ENCODE measurements at regions not wholly inside any gene's neighbourhood (a gene's known extent, or its start where the extent isn't known, plus 50 kb on each side); places are given as distances from the start of the nearest gene placed in this dataset.

DNA sequence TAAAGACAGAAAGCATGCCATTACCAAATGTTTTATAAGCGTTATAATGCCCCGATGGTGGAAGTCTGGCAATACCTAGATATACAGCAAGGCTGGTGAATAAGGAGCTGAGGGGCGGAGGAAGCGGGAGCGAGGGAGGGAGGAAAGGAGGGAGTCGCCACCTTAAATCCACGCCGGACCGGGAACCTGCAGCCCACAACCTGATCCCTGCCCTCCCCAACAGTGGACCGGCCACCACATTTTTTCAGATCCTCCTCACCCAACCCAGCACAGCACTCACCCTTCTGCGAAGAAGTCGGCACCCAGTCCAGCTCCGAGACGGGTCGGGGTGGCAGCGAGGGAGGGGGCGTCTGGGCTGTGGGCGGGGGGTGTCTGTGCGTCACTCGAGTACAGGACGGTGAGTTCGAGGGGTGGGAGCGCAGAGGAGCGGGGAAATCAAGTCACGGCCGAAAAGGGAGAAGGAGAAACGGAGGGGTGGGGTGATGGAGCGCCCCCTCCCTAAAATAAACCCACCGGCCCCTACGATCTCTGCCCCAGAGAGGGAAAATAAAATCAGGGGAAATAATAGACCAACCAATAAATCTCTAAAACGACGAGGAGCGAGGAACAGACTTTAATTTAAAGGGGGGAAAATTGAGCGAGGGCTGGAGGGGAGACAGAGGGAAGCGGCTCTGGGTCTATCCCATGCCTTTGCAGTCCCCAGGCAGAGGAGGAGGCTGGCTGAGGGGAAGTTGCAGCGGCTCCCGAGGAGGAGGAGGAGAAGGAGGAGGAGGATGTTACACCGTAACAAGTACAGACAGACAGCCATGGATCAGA, 96.5 kb upstream of the SERTAD2 start (continued):
- TF ChIP-seq, protein P1, sequence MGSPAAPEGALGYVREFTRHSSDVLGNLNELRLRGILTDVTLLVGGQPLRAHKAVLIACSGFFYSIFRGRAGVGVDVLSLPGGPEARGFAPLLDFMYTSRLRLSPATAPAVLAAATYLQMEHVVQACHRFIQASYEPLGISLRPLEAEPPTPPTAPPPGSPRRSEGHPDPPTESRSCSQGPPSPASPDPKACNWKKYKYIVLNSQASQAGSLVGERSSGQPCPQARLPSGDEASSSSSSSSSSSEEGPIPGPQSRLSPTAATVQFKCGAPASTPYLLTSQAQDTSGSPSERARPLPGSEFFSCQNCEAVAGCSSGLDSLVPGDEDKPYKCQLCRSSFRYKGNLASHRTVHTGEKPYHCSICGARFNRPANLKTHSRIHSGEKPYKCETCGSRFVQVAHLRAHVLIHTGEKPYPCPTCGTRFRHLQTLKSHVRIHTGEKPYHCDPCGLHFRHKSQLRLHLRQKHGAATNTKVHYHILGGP (tag by site-specific recombination; IDR thresholded peaks at IDR 0.05): no peak
- TF ChIP-seq ZBTB48 (tag by site-specific recombination; IDR thresholded peaks at IDR 0.05) (0 out of 2 replicates have a peak, but pooled peaks have one; percentile 2), ZBTB17 (tag by site-specific recombination; IDR thresholded peaks at IDR 0.05) (peak; percentile 76), ZNF341 (tag by site-specific recombination; IDR thresholded peaks at IDR 0.05; ENCODE audit: low read depth) (peak; percentile 66), OSR2 (tag by site-specific recombination; IDR thresholded peaks at IDR 0.05) (peak; percentile 51), ZNF302 (tag by site-specific recombination; IDR thresholded peaks at IDR 0.05; ENCODE audit: low read depth) (no peak), WT1 (tag by site-specific recombination; IDR thresholded peaks at IDR 0.05) (0 out of 2 replicates have a peak, but pooled peaks have one; percentile 7), ZNF366 (tag by site-specific recombination; conservative IDR thresholded peaks at IDR 0.05) (0 out of 2 replicates have a peak, but pooled peaks have one; percentile 22), ZNF133 (tag by site-specific recombination; IDR thresholded peaks at IDR 0.05) (no peak), ZNF501 (tag by site-specific recombination; IDR thresholded peaks at IDR 0.05) (0 out of 2 replicates have a peak, but pooled peaks have one; percentile 25), ZIC2 (tag by site-specific recombination; IDR thresholded peaks at IDR 0.05) (no peak), MEIS1 (CRISPR knock-in tag; IDR thresholded peaks at IDR 0.05; ENCODE audit: borderline replicate concordance) (no peak), ZNF600 (tag by site-specific recombination; IDR thresholded peaks at IDR 0.05) (peak; percentile 90)
- TF ChIP-seq, protein P2, sequence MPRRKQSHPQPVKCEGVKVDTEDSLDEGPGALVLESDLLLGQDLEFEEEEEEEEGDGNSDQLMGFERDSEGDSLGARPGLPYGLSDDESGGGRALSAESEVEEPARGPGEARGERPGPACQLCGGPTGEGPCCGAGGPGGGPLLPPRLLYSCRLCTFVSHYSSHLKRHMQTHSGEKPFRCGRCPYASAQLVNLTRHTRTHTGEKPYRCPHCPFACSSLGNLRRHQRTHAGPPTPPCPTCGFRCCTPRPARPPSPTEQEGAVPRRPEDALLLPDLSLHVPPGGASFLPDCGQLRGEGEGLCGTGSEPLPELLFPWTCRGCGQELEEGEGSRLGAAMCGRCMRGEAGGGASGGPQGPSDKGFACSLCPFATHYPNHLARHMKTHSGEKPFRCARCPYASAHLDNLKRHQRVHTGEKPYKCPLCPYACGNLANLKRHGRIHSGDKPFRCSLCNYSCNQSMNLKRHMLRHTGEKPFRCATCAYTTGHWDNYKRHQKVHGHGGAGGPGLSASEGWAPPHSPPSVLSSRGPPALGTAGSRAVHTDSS (tag by site-specific recombination; IDR thresholded peaks at IDR 0.05): peak; percentile 90
- TF ChIP-seq, protein P3, sequence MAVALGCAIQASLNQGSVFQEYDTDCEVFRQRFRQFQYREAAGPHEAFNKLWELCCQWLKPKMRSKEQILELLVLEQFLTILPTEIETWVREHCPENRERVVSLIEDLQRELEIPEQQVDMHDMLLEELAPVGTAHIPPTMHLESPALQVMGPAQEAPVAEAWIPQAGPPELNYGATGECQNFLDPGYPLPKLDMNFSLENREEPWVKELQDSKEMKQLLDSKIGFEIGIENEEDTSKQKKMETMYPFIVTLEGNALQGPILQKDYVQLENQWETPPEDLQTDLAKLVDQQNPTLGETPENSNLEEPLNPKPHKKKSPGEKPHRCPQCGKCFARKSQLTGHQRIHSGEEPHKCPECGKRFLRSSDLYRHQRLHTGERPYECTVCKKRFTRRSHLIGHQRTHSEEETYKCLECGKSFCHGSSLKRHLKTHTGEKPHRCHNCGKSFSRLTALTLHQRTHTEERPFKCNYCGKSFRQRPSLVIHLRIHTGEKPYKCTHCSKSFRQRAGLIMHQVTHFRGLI (tag by site-specific recombination; IDR thresholded peaks at IDR 0.05): no peak

DNA sequence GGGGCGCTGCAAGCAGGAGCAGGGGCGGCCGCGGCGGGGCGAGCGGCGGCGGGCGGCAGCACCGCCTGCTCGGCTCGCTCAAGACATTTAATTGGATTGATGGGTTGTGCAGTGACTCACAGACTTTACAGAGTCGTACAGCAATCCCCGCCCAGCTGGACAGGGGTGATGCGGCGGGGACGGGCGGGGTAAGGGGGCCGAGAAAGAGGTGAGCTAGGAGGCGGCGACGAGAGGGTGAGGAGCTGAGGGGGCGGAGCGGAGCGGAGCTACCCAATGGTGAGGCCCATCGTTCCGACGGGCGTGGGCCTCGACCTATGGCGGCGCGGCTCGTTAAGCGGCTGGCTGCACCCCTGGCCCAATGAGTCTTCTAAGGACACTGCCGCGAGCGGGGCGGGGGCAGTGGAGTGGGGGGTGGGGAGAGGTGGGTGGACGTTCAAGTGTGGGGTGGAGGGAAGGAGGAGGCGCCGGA, 97.1 kb upstream of the SERTAD2 start:
- POLR2A ChIA-PET: interaction anchor here (0.6 to 7.3 kb wide), 39 partner anchors 9 to 909 kb away, joined by 3 to 177 read pairs (median 5); partner anchors contain the start of genes AFTPH, CEP68, SERTAD2 and UGP2
- Histone ChIP-seq H3K36me3 (ENCODE audit: control insufficient read depth in 2 of 2, insufficient read depth in 1 of 2, low read length in 2 of 2) (no peaks in the 10 kb centered on the region), H3K9me3 (ENCODE audit: control insufficient read depth, insufficient read depth, low read depth, low read length) (no peaks in the 10 kb centered on the region), H3K4me3 (ENCODE audit: low read depth, low read length) (peak overlapping the region; percentile 77), H3K27ac (ENCODE audit: extremely low read depth, low read depth, low read length) (peak overlapping the region; percentile 98), H3K4me1 (ENCODE audit: control insufficient read depth, insufficient read depth, low read length) (peaks cover 8% of the 10 kb centered on the region)
- CTCF ChIA-PET: interaction anchor here (0.6 to 2.7 kb wide), 13 partner anchors 10 to 117 kb away, joined by 3 to 14 read pairs (median 4); no protein-coding TSS in a partner anchor
- no peak for TF ChIP-seq ZNF555 (tag by site-specific recombination; conservative IDR thresholded peaks at IDR 0.05)
- TF ChIP-seq MYNN (tag by site-specific recombination; IDR thresholded peaks at IDR 0.05; ENCODE audit: borderline replicate concordance): no peak
- no peak for TF ChIP-seq ZNF48 (tag by site-specific recombination; IDR thresholded peaks at IDR 0.05)
- TF ChIP-seq ZNF335 (tag by site-specific recombination; conservative IDR thresholded peaks at IDR 0.05): no peak
- no peak; the same call in 1 of the 2 replicates for TF ChIP-seq ZNF561 (tag by site-specific recombination; IDR thresholded peaks at IDR 0.05; ENCODE audit: borderline replicate concordance)
- TF ChIP-seq ZNF792 (tag by site-specific recombination; IDR thresholded peaks at IDR 0.05): no peak
- no peak for TF ChIP-seq ZNF843 (tag by site-specific recombination; IDR thresholded peaks at IDR 0.05)
- no peak for TF ChIP-seq ZNF624 (tag by site-specific recombination; IDR thresholded peaks at IDR 0.05)
- no peak for TF ChIP-seq ZNF133 (tag by site-specific recombination; IDR thresholded peaks at IDR 0.05)
- no peak for TF ChIP-seq ZNF654 (tag by site-specific recombination; IDR thresholded peaks at IDR 0.05; ENCODE audit: low read depth)
- 0 out of 2 replicates have a peak, but pooled peaks have one; percentile 49 for TF ChIP-seq ZSCAN30 (tag by site-specific recombination; IDR thresholded peaks at IDR 0.05)
- no peak for TF ChIP-seq WT1 (tag by site-specific recombination; IDR thresholded peaks at IDR 0.05)
- no peak for TF ChIP-seq OSR2 (tag by site-specific recombination; IDR thresholded peaks at IDR 0.05)
- no peak for TF ChIP-seq ZNF626 (tag by site-specific recombination; IDR thresholded peaks at IDR 0.05)
- TF ChIP-seq, protein P4, sequence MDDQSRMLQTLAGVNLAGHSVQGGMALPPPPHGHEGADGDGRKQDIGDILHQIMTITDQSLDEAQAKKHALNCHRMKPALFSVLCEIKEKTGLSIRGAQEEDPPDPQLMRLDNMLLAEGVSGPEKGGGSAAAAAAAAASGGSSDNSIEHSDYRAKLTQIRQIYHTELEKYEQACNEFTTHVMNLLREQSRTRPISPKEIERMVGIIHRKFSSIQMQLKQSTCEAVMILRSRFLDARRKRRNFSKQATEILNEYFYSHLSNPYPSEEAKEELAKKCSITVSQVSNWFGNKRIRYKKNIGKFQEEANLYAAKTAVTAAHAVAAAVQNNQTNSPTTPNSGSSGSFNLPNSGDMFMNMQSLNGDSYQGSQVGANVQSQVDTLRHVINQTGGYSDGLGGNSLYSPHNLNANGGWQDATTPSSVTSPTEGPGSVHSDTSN (CRISPR knock-in tag; IDR thresholded peaks at IDR 0.05): peak; percentile 96; the same call in 1 of the 2 replicates
- TF ChIP-seq ZBTB48 (tag by site-specific recombination; IDR thresholded peaks at IDR 0.05): no peak
- no peak for TF ChIP-seq ZSCAN23 (tag by site-specific recombination; IDR thresholded peaks at IDR 0.05)
- no peak for TF ChIP-seq KLF10 (tag by site-specific recombination; IDR thresholded peaks at IDR 0.05)
- 0 out of 2 replicates have a peak, but pooled peaks have one; percentile 68 for TF ChIP-seq ZNF660 (tag by site-specific recombination; IDR thresholded peaks at IDR 0.05)
- TF ChIP-seq ZNF311 (tag by site-specific recombination; IDR thresholded peaks at IDR 0.05; ENCODE audit: borderline replicate concordance): no peak

Measured in HEK293 (cell line).